WTC11 (cell line): ENCODE measurements at regions not wholly inside any gene's neighbourhood (a gene's known extent, or its start where the extent isn't known, plus 50 kb on each side); places are given as distances from the start of the nearest gene placed in this dataset.

Source experiments
- ATAC-seq: fragments of 200-7000 bp; cut with Tn5 transposase; 2 replicates; pipeline ENCODE4 v1.10.0; 2021; ENCODE audit warnings: mild to moderate bottlenecking, moderate library complexity
- CTCF ChIA-PET: fragments of 300-600 bp; sonication (Branson Sonifier 250); formaldehyde crosslinking; loops from one replicate; lab custom pipeline; 2021; ENCODE audit warnings: antibody characterized with exemption; lab: Charles Lee
- POLR2A ChIA-PET: fragments of 350-600 bp; sonication (Branson Sonifier 250); formaldehyde crosslinking; loops from one replicate; lab custom pipeline; 2021; ENCODE audit warnings: antibody characterized with exemption; lab: Charles Lee
- DNase-seq: peaks from one replicate; pipeline ENCODE4 v3.0.0; 2021; ENCODE audit warnings: low spot score
- H3K27ac Mint-ChIP-seq: 2 replicates; pipeline ENCODE4 v1.8.0; 2021; ENCODE audit warnings: mixed read lengths
- H3K27me3 Mint-ChIP-seq: 2 replicates; pipeline ENCODE4 v1.8.0; 2021; ENCODE audit warnings: low read depth, mild to moderate bottlenecking, moderate library complexity, mixed read lengths
- H3K36me3 Mint-ChIP-seq: 2 replicates; pipeline ENCODE4 v1.8.0; 2021; ENCODE audit warnings: mixed read lengths
- H3K4me1 Mint-ChIP-seq: 2 replicates; pipeline ENCODE4 v1.8.0; 2022; ENCODE audit warnings: mixed read lengths
- H3K4me3 Mint-ChIP-seq: 2 replicates; pipeline ENCODE4 v1.8.0; 2021; ENCODE audit warnings: mild to moderate bottlenecking, moderate library complexity, mixed read lengths
- H3K9me3 Mint-ChIP-seq: 2 replicates; pipeline ENCODE4 v1.8.0; 2021; ENCODE audit warnings: mixed read lengths
- HMGA2 ChIP-seq: fragments of 250-450 bp; sonication (Bioruptor Pico); IDR thresholded peaks from 2 replicates; pipeline ENCODE4 v1.4.0; 2021; ENCODE audit warnings: mild to moderate bottlenecking, moderate library complexity
- JUN ChIP-seq: sonication (generic); formaldehyde crosslinking; IDR thresholded peaks from 2 replicates; pipeline ENCODE4 v1.8.0; 2023; ENCODE audit warnings: mild to moderate bottlenecking, missing genetic modification reagents
- MLX ChIP-seq: sonication (generic); formaldehyde crosslinking; IDR thresholded peaks from 2 replicates; pipeline ENCODE4 v1.8.1; 2023; ENCODE audit warnings: mild to moderate bottlenecking, missing genetic modification reagents, moderate library complexity
- OVOL2 ChIP-seq: fragments of 250-450 bp; sonication (Bioruptor Pico); IDR thresholded peaks from 2 replicates; pipeline ENCODE4 v1.9.0; 2021; ENCODE audit warnings: mild to moderate bottlenecking, borderline replicate concordance
- SMAD3 ChIP-seq: sonication (generic); formaldehyde crosslinking; IDR thresholded peaks from 2 replicates; pipeline ENCODE4 v1.8.0; 2022; ENCODE audit warnings: missing genetic modification reagents, mild to moderate bottlenecking, borderline replicate concordance
- STAT6 ChIP-seq: sonication (generic); formaldehyde crosslinking; conservative IDR thresholded peaks from 2 replicates; pipeline ENCODE4 v1.8.1; 2023; ENCODE audit warnings: mild to moderate bottlenecking, low read depth, missing genetic modification reagents, moderate library complexity
- TP53 ChIP-seq: sonication (generic); formaldehyde crosslinking; IDR thresholded peaks from 2 replicates; pipeline ENCODE4 v1.8.1; 2023; ENCODE audit warnings: mild to moderate bottlenecking, missing genetic modification reagents
- USF1 ChIP-seq: sonication (generic); formaldehyde crosslinking; IDR thresholded peaks from 2 replicates; pipeline ENCODE4 v1.8.0; 2022; ENCODE audit warnings: mild to moderate bottlenecking, missing genetic modification reagents
- ZMAT4 ChIP-seq: fragments of 250-450 bp; sonication (Bioruptor Pico); IDR thresholded peaks from 2 replicates; pipeline ENCODE4 v1.9.0; 2021; ENCODE audit warnings: mild to moderate bottlenecking
- ZNF396 ChIP-seq: fragments of 250-450 bp; sonication (Bioruptor Pico); IDR thresholded peaks from 2 replicates; pipeline ENCODE4 v1.8.0; 2021; ENCODE audit warnings: mild to moderate bottlenecking, moderate library complexity, borderline replicate concordance
- ZNF416 ChIP-seq: fragments of 250-450 bp; sonication (Bioruptor Pico); IDR thresholded peaks from 2 replicates; pipeline ENCODE4 v1.9.0; 2021; ENCODE audit warnings: mild to moderate bottlenecking, inconsistent platforms
- ZNF532 ChIP-seq: fragments of 250-450 bp; sonication (Bioruptor Pico); IDR thresholded peaks from 2 replicates; pipeline ENCODE4 v1.9.0; 2021; ENCODE audit warnings: mild to moderate bottlenecking, borderline replicate concordance
- ZNF671 ChIP-seq: fragments of 250-450 bp; sonication (Bioruptor Pico); IDR thresholded peaks from 2 replicates; pipeline ENCODE4 v1.8.0; 2021; ENCODE audit warnings: mild to moderate bottlenecking
- TF ChIP-seq, protein P1 (sequence below): sonication (generic); formaldehyde crosslinking; IDR thresholded peaks from 2 replicates; pipeline ENCODE4 v1.8.0; 2022; ENCODE audit warnings: mild to moderate bottlenecking, missing genetic modification reagents
- TF ChIP-seq, protein P2 (sequence below): sonication (generic); formaldehyde crosslinking; IDR thresholded peaks from 2 replicates; pipeline ENCODE4 v1.8.1; 2023; ENCODE audit warnings: mild to moderate bottlenecking, moderate library complexity, missing genetic modification reagents
- TF ChIP-seq, protein P3 (sequence below): sonication (generic); formaldehyde crosslinking; IDR thresholded peaks from 2 replicates; pipeline ENCODE4 v1.8.0; 2022; ENCODE audit warnings: mild to moderate bottlenecking, missing genetic modification reagents
- TF ChIP-seq, protein P4 (sequence below): sonication (generic); formaldehyde crosslinking; IDR thresholded peaks from 2 replicates; pipeline ENCODE4 v1.8.1; 2022; ENCODE audit warnings: low read depth, mild to moderate bottlenecking, moderate library complexity, missing genetic modification reagents, borderline replicate concordance

GRCh38 chr6:151683381-151683780 is 124.1 kb upstream of the ESR1 start (continued):
- TF ChIP-seq, protein P1, sequence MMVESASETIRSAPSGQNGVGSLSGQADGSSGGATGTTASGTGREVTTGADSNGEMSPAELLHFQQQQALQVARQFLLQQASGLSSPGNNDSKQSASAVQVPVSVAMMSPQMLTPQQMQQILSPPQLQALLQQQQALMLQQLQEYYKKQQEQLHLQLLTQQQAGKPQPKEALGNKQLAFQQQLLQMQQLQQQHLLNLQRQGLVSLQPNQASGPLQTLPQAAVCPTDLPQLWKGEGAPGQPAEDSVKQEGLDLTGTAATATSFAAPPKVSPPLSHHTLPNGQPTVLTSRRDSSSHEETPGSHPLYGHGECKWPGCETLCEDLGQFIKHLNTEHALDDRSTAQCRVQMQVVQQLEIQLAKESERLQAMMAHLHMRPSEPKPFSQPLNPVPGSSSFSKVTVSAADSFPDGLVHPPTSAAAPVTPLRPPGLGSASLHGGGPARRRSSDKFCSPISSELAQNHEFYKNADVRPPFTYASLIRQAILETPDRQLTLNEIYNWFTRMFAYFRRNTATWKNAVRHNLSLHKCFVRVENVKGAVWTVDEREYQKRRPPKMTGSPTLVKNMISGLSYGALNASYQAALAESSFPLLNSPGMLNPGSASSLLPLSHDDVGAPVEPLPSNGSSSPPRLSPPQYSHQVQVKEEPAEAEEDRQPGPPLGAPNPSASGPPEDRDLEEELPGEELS (CRISPR knock-in tag): no peak
- no peak for TF ChIP-seq ZNF671 (CRISPR knock-in tag)
- TF ChIP-seq, protein P2, sequence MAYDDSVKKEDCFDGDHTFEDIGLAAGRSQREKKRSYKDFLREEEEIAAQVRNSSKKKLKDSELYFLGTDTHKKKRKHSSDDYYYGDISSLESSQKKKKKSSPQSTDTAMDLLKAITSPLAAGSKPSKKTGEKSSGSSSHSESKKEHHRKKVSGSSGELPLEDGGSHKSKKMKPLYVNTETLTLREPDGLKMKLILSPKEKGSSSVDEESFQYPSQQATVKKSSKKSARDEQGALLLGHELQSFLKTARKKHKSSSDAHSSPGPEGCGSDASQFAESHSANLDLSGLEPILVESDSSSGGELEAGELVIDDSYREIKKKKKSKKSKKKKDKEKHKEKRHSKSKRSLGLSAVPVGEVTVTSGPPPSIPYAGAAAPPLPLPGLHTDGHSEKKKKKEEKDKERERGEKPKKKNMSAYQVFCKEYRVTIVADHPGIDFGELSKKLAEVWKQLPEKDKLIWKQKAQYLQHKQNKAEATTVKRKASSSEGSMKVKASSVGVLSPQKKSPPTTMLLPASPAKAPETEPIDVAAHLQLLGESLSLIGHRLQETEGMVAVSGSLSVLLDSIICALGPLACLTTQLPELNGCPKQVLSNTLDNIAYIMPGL (CRISPR knock-in tag): no peak
- TF ChIP-seq SMAD3 (CRISPR knock-in tag): no peak
- no peak for TF ChIP-seq STAT6 (CRISPR knock-in tag)
- TF ChIP-seq JUN (CRISPR knock-in tag): no peak
- TF ChIP-seq, protein P3, sequence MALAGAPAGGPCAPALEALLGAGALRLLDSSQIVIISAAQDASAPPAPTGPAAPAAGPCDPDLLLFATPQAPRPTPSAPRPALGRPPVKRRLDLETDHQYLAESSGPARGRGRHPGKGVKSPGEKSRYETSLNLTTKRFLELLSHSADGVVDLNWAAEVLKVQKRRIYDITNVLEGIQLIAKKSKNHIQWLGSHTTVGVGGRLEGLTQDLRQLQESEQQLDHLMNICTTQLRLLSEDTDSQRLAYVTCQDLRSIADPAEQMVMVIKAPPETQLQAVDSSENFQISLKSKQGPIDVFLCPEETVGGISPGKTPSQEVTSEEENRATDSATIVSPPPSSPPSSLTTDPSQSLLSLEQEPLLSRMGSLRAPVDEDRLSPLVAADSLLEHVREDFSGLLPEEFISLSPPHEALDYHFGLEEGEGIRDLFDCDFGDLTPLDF (CRISPR knock-in tag): no peak

GRCh38 chr6:151689499-151690201 is 117.8 kb upstream of the ESR1 start:
- POLR2A ChIA-PET: no interaction called here
- H3K27ac Mint-ChIP-seq: no peak overlapping the region
- TF ChIP-seq ZMAT4 (CRISPR knock-in tag) (no peak), OVOL2 (CRISPR knock-in tag) (no peak), HMGA2 (CRISPR knock-in tag) (no peak), TP53 (no peak), MLX (no peak), ZNF396 (CRISPR knock-in tag) (no peak), USF1 (CRISPR knock-in tag) (no peak), ZNF416 (no peak), ZNF532 (CRISPR knock-in tag) (no peak)
- TF ChIP-seq, protein P2 (CRISPR knock-in tag): no peak
- TF ChIP-seq, protein P4, sequence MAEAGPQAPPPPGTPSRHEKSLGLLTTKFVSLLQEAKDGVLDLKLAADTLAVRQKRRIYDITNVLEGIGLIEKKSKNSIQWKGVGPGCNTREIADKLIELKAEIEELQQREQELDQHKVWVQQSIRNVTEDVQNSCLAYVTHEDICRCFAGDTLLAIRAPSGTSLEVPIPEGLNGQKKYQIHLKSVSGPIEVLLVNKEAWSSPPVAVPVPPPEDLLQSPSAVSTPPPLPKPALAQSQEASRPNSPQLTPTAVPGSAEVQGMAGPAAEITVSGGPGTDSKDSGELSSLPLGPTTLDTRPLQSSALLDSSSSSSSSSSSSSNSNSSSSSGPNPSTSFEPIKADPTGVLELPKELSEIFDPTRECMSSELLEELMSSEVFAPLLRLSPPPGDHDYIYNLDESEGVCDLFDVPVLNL: no peak

More at GRCh38 chr6:151689499-151690201, 117.8 kb upstream of the ESR1 start:
- ATAC-seq (no peak), DNase-seq (no peak)
- Mint-ChIP-seq H3K4me1 (peaks cover 18% of the 10 kb centered on the region), H3K4me3 (no peak overlapping the region), H3K9me3 (no peaks in the 10 kb centered on the region), H3K27me3 (no peaks in the 10 kb centered on the region), H3K36me3 (no peaks in the 10 kb centered on the region)
- CTCF ChIA-PET: no interaction called here
